Immature natural killer cell (primary cell): ENCODE measurements at regions not wholly inside any gene's neighbourhood (a gene's known extent, or its start where the extent isn't known, plus 50 kb on each side); places are given as distances from the start of the nearest gene placed in this dataset.

ENCODE experiments used
- DNase-seq, 3 donors: peaks; one replicate each; pipeline ENCODE4 v3.0.0; 2022; ENCODE audit warnings: mixed read lengths in 1 of 3
- H3K27ac Mint-ChIP-seq, 6 donors: one replicate each; pipeline ENCODE4 v1.8.0; 2020; ENCODE audit warnings: mixed read lengths in 6 of 6, mild to moderate bottlenecking in 5 of 6, inconsistent platforms in 4 of 6, moderate library complexity in 3 of 6
- H3K27me3 Mint-ChIP-seq, 3 donors: one replicate each; pipeline ENCODE4 v1.8.0; 2020 to 2021; ENCODE audit warnings: low read depth in 3 of 3, mild to moderate bottlenecking in 3 of 3, mixed read lengths in 3 of 3, moderate library complexity in 3 of 3, inconsistent platforms in 1 of 3
- H3K36me3 Mint-ChIP-seq, 3 donors: one replicate each; pipeline ENCODE4 v1.8.0; 2020; ENCODE audit warnings: mixed read lengths in 3 of 3, inconsistent platforms in 2 of 3, mild to moderate bottlenecking in 2 of 3
- H3K4me1 Mint-ChIP-seq, 2 donors: one replicate each; pipeline ENCODE4 v1.8.0; 2020; ENCODE audit warnings: inconsistent platforms in 2 of 2, mild to moderate bottlenecking in 2 of 2, mixed read lengths in 2 of 2, moderate library complexity in 1 of 2
- H3K4me3 Mint-ChIP-seq, 5 donors: one replicate each; pipeline ENCODE4 v1.8.0; 2020; ENCODE audit warnings: mild to moderate bottlenecking in 5 of 5, mixed read lengths in 5 of 5, inconsistent platforms in 3 of 5, moderate library complexity in 3 of 5
- H3K9me3 Mint-ChIP-seq, 6 donors: one replicate each; pipeline ENCODE4 v1.8.0; 2020; ENCODE audit warnings: mild to moderate bottlenecking in 6 of 6, mixed read lengths in 6 of 6, inconsistent platforms in 4 of 6, moderate library complexity in 3 of 6

DNA sequence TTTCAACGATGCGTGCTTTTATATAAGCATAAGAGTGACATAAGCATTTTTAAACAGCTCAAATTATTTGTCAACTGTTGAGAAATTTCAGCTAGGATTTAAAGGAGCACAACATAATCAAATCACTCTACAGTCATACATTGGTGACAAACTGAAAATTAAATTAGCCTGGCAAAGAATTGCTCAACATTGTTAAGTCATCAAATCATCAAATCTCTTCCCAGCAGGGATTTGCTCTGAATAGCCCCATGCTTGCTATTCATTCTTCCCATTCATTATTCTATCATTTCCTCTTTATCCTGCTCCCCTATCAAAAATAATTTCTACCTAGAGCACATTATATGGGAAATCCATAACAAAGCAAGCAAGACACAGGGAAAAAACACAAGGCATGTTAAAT is 198.7 kb upstream of the LUZP2 start:
- Mint-ChIP-seq H3K27ac (no peak overlapping the region), H3K9me3 (no peaks in the 10 kb centered on the region), H3K27me3 (peaks cover 0 to 2% (median 0%) of the 10 kb centered on the region in 3 donors), H3K36me3 (peaks cover 0 to 4% (median 0%) of the 10 kb centered on the region in 3 donors), H3K4me1 (peaks cover 8 to 15% of the 10 kb centered on the region in 2 donors), H3K4me3 (no peak overlapping the region)
- no peak for DNase-seq

DNA sequence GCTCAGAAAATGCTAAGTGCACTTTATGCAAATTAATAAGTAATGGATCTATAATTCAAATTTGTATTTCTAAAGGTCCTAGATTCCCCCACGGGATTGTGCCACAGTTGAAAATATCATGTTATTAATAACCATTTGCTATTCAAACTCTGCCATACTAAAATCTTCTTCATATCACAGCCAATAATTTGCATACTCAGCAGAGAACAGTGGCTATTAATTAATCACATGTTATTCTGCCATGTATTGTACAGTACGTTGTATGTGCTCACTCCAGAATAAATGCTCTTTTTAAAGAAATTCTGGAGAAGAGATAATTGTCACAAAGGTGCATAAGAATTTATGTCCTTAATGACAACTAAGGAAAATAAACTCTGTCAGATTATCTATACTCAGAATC is 184.9 kb upstream of the LUZP2 start:
- H3K4me1 Mint-ChIP-seq = peaks cover 29 to 49% of the 10 kb centered on the region in 2 donors
- no peak for DNase-seq
- peak overlapping the region; percentile 32 to 85 (median 67) for H3K4me3 Mint-ChIP-seq
- H3K9me3 Mint-ChIP-seq = peaks cover 10 to 27% (median 17%) of the 10 kb centered on the region in 6 donors
- H3K36me3 Mint-ChIP-seq = peaks cover 0 to 33% (median 19%) of the 10 kb centered on the region in 3 donors
- H3K27me3 Mint-ChIP-seq = peaks cover 0 to 2% (median 0%) of the 10 kb centered on the region in 3 donors
- H3K27ac Mint-ChIP-seq = peak overlapping the region; percentile 82 to 90 (median 85)

DNA sequence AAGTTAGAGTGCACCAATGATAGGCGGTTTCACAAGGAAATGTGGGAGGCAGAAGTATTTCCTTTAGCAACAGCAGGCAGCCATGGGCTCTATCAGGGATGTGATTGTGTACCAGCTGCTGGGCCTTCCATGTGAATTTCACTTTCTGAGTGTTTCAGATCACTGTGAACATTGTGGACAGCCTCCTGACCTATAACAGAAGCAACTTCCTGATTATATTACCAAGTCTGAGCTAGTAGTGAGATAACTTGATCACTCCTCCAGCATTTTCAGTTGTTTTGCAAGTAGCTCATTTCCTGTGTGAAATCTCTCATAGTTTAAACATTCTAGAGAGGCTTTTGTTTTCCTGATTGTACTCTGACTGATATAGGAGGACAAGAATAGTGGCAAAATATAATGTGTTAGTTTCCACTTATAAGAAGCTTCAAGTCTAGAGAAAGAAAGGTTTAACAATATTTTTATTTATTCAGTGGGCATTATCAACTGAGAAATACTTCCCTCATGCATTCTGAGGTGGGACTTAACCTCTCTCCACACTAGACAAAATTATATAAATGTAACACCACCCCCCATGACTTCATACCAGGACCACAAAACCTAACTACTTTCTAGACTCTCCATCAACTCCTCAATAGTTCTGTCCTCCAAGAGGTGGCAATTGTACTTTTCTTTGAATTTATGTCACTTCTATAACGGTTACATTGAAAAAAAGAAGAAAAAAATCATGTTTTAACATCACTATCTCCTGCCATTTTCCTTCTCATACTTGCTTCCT is 184.2 kb upstream of the LUZP2 start:
- Mint-ChIP-seq H3K27me3 (peaks cover 0 to 2% (median 0%) of the 10 kb centered on the region in 3 donors), H3K27ac (peak overlapping the region; percentile 82 to 90 (median 85)), H3K4me1 (peaks cover 29 to 49% of the 10 kb centered on the region in 2 donors), H3K36me3 (peaks cover 2 to 40% (median 26%) of the 10 kb centered on the region in 3 donors), H3K4me3 (peak overlapping the region; percentile 32 to 85 (median 67)), H3K9me3 (peaks cover 15 to 33% (median 24%) of the 10 kb centered on the region in 6 donors)
- peak; percentile 59 to 67 (median 65) for DNase-seq

DNA sequence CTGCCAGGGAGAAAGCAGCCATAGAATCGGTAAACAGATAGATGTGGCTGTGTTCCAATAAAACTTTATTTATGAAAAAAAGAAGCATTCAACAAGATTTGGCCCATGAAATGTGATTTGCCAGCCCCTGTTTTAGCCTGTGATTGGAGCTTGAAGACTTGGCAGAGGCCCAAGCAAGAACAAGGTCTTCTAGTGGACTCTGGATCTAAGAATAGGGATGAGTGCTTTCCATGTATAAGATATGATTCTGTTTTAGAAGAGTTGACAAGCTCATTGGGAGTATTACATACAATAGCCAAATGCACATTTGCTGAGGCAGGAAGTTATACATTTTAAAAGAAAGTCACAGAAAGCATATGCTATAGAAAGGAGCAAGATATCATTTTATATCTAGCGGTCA is 175.6 kb upstream of the LUZP2 start:
- peaks cover 6 to 19% of the 10 kb centered on the region in 2 donors for H3K4me1 Mint-ChIP-seq
- H3K36me3 Mint-ChIP-seq = peaks cover 10 to 29% (median 20%) of the 10 kb centered on the region in 3 donors
- peaks cover 0 to 2% (median 0%) of the 10 kb centered on the region in 3 donors for H3K27me3 Mint-ChIP-seq
- no peak overlapping the region for H3K27ac Mint-ChIP-seq
- no peak overlapping the region for H3K4me3 Mint-ChIP-seq
- no peak for DNase-seq
- H3K9me3 Mint-ChIP-seq = peaks cover 6 to 35% (median 16%) of the 10 kb centered on the region in 6 donors

DNA sequence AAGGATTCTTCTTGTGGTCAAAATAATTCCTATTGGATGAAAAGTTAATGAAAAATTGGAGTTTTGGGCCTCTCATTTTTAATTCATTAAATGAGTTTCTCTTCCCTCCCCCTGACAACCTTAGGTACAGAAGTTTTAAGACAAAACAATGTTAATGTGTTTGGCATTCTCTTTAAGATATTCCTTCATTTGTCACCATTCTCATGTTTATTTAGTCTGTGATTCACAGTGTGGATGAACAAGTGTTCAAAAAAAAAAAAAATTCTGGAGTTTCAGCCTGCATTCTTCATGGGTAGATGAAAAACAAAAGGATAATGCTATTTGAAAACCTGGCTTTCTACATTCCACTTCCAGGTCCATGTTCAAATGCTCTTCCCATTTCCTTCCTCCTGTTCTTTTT is 172.6 kb upstream of the LUZP2 start:
- peaks cover 0 to 10% (median 3%) of the 10 kb centered on the region in 3 donors for H3K36me3 Mint-ChIP-seq
- H3K4me1 Mint-ChIP-seq = peaks cover 6 to 19% of the 10 kb centered on the region in 2 donors
- H3K27me3 Mint-ChIP-seq = peaks cover 0 to 2% (median 0%) of the 10 kb centered on the region in 3 donors
- H3K4me3 Mint-ChIP-seq = no peak overlapping the region
- peaks cover 0 to 6% (median 0%) of the 10 kb centered on the region in 6 donors for H3K9me3 Mint-ChIP-seq
- no peak overlapping the region for H3K27ac Mint-ChIP-seq
- DNase-seq = no peak

DNA sequence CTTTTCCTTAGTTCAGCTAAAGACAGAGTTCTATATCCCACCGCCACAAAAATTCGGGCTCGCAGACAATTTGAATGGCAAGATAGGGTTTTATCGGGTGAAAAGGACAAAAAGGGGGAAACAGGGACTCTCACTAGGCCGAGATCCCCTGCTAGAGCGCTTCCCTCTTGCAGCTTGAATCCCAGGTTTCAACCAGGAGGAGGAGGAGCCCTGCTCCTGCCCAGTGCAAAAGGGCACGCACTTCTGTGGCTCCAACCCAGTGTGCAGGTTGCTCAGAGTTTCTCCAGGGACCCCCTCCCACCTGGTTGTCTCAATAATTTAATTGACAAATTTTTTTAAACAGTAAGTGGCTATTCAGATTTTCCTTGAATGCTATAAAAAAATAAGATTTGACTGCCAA is 152.6 kb upstream of the LUZP2 start:
- no peak overlapping the region for H3K4me3 Mint-ChIP-seq
- H3K4me1 Mint-ChIP-seq = no peaks in the 10 kb centered on the region
- DNase-seq = no peak
- H3K36me3 Mint-ChIP-seq = no peaks in the 10 kb centered on the region
- no peak overlapping the region for H3K27ac Mint-ChIP-seq
- H3K27me3 Mint-ChIP-seq = peaks cover 0 to 4% (median 3%) of the 10 kb centered on the region in 3 donors
- H3K9me3 Mint-ChIP-seq = no peaks in the 10 kb centered on the region

DNA sequence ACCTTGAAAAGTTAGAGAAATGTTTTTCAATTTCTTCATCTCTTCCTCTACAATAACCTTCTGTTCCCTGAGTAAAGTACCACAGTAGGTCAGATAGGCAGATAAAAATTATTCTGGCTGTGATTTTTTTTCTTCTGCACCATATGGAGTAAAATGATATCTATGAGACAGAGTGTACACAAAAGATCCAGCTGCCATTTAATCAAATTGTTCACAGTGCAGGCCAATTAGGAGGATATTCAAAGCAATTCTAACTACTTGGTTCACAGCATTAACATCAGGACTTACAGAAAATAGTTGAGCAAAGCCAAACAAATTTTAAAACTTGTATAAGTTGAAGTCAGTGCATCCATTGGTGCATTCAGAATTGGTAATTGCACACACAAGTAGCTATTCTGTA is 147.9 kb upstream of the LUZP2 start:
- H3K27me3 Mint-ChIP-seq = peaks cover 0 to 3% (median 2%) of the 10 kb centered on the region in 3 donors
- DNase-seq = no peak
- no peak overlapping the region for H3K4me3 Mint-ChIP-seq
- peaks cover 0 to 15% (median 2%) of the 10 kb centered on the region in 3 donors for H3K36me3 Mint-ChIP-seq
- H3K27ac Mint-ChIP-seq = no peak overlapping the region
- H3K4me1 Mint-ChIP-seq = no peaks in the 10 kb centered on the region
- peaks cover 0 to 10% (median 3%) of the 10 kb centered on the region in 6 donors for H3K9me3 Mint-ChIP-seq

DNA sequence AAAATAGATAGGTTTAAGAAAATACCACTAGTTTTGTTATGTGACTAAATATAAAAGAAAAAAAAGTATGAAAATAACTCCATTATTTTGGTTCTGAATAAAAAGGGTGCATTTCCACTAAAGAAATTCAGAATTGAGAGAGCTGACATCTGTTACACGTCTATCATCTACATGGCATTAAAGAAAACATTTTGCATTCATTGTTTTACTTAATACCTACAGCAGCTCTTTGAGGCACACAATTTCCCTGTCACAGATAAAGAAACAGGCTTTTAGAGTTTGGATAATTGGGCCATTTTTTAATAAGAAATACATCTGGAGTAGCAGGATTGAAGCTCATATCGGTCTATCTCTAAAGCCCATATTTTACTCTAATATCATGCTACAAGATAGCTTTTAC is 145.7 kb upstream of the LUZP2 start:
- peaks cover 0 to 11% (median 3%) of the 10 kb centered on the region in 6 donors for H3K9me3 Mint-ChIP-seq
- peaks cover 0 to 16% (median 3%) of the 10 kb centered on the region in 3 donors for H3K36me3 Mint-ChIP-seq
- DNase-seq = no peak
- H3K4me1 Mint-ChIP-seq = no peaks in the 10 kb centered on the region
- peaks cover 2 to 3% (median 3%) of the 10 kb centered on the region in 3 donors for H3K27me3 Mint-ChIP-seq
- H3K4me3 Mint-ChIP-seq = no peak overlapping the region
- H3K27ac Mint-ChIP-seq = no peak overlapping the region

DNA sequence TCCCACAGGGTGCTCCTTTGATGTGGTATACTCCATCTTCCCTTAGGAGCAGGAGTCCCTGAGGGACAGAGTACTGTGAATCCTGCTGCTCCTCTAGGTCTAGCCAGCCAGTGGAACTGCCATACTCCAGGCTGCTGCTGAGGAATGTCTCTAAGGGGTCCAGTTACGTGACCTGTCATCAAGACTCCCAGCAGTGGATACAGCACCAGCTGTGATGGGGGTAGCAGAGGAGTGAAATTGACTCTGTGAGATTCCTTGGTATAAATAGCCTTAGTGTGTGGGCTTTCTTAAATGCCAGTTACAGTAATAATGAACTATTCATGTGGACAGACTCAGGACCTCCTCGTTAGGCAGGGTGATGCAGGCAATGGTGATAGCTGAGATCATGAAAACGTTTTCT is 140.4 kb upstream of the LUZP2 start:
- Mint-ChIP-seq H3K36me3 (peaks cover 3 to 16% (median 7%) of the 10 kb centered on the region in 3 donors), H3K4me3 (no peak overlapping the region), H3K9me3 (peaks cover 0 to 11% (median 3%) of the 10 kb centered on the region in 6 donors), H3K27ac (no peak overlapping the region), H3K27me3 (peaks cover 0 to 3% (median 0%) of the 10 kb centered on the region in 3 donors), H3K4me1 (peaks cover 20 to 25% of the 10 kb centered on the region in 2 donors)
- no peak for DNase-seq

DNA sequence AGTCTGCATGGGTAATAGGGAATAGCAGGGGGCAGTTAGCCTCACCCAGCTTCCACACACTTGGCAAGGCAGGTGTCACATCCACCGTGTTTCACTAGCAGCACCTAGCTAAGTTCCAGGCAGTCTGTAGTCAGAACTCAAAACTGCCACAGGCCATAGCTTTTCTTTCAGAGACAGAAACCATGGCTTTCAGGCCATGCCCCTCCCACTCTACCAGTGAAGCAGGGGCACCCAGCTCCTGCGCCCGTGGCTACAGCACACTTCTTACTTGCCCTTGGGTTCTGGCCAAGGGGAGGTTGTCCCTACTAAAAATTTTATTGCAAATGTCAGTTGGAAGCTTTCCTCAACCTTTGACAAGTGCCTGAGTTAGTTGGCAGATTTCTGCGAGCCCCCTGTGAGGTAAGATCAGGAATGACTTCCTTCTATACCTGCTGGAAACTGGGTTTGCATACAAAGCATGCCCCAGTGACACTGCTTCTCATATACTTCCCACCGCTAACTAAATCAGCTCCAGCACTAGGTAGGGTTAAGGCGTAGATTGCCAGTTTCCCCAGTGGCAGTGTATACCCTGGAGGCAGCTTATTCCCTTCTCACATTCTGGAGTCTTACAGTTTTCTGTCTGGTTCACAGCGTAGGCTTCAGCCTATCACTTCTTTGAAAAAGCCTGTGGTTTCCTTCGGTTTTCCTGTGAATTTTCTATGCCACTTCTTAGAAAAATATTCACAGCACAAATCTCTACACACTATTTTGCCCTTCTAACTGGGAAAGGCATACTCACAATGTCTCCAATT is 139.0 kb upstream of the LUZP2 start:
- Mint-ChIP-seq H3K27ac (peak overlapping the region in 4 of 6 donors; percentile 40 to 65 (median 49)), H3K4me1 (peaks cover 20 to 25% of the 10 kb centered on the region in 2 donors), H3K36me3 (peaks cover 7 to 16% (median 7%) of the 10 kb centered on the region in 3 donors), H3K9me3 (peaks cover 2 to 15% (median 5%) of the 10 kb centered on the region in 6 donors), H3K4me3 (peak overlapping the region; percentile 54 to 78 (median 73)), H3K27me3 (peaks cover 0 to 3% (median 0%) of the 10 kb centered on the region in 3 donors)
- peak in 2 of 3 donors; percentile 2 to 5 for DNase-seq

DNA sequence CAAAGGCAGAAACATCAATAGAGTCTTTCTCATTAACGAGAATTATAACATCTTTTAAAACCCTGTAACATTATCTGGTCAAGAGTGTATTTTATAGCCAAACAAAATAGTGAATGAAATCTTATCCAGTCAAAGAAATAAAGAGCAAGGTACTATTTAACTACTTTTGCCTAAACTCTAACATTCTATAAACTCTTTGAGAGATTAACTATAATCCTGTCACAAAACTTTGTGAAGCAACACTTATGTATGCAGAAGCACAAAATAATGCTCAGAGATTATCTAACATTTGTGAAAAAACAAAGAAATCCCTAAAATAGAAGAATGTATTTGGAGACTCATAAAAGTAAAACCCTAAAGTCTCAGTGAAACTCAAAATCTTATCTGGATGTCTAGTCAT is 124.4 kb upstream of the LUZP2 start:
- Mint-ChIP-seq H3K4me1 (no peaks in the 10 kb centered on the region), H3K27ac (no peak overlapping the region), H3K9me3 (no peaks in the 10 kb centered on the region), H3K27me3 (peaks cover 0 to 2% (median 0%) of the 10 kb centered on the region in 3 donors), H3K36me3 (no peaks in the 10 kb centered on the region), H3K4me3 (no peak overlapping the region)
- DNase-seq = no peak

DNA sequence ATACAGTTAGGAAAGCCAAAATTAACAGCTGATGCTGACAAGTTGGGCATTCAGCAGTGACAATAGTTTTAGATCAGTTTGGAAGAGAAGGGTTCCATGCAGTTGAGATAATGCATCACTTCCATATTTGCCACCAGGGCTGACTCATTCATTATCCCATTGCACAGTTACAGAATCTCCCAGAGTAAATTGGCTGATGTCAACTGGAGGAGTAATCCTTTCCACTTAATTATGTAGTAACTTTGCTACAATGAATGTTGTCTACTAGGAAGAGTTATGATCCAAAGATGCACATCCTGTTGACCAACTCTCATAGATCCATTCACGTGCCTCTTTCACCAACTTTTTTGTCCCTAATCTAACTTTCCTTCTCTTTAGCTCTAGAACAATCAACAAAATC is 123.3 kb upstream of the LUZP2 start:
- no peak overlapping the region for H3K27ac Mint-ChIP-seq
- no peaks in the 10 kb centered on the region for H3K4me1 Mint-ChIP-seq
- H3K9me3 Mint-ChIP-seq = no peaks in the 10 kb centered on the region
- H3K4me3 Mint-ChIP-seq = no peak overlapping the region
- H3K27me3 Mint-ChIP-seq = peaks cover 0 to 2% (median 2%) of the 10 kb centered on the region in 3 donors
- no peaks in the 10 kb centered on the region for H3K36me3 Mint-ChIP-seq
- no peak for DNase-seq

DNA sequence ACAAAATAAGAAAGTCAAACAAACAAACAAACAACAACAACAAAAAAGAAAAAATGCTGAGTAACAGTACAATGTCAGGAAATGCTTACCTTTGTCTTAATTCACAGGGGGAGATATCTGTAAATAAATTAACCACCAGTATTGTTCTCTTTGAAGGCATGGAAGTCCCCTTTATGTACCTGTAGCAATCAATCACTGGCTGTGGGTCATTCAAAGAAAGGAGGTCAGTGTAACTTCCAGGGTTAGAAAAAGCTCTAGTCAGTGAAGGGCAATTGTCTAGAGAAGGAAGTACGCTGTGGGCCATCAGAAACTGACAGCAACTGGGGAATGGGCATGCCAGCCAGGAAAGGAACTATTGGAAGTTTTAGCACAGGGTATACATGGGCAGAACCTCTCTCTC is 121.5 kb upstream of the LUZP2 start:
- no peaks in the 10 kb centered on the region for H3K4me1 Mint-ChIP-seq
- no peak for DNase-seq
- H3K27me3 Mint-ChIP-seq = peaks cover 0 to 3% (median 2%) of the 10 kb centered on the region in 3 donors
- H3K9me3 Mint-ChIP-seq = no peaks in the 10 kb centered on the region
- H3K36me3 Mint-ChIP-seq = no peaks in the 10 kb centered on the region
- H3K4me3 Mint-ChIP-seq = no peak overlapping the region
- H3K27ac Mint-ChIP-seq = no peak overlapping the region

DNA sequence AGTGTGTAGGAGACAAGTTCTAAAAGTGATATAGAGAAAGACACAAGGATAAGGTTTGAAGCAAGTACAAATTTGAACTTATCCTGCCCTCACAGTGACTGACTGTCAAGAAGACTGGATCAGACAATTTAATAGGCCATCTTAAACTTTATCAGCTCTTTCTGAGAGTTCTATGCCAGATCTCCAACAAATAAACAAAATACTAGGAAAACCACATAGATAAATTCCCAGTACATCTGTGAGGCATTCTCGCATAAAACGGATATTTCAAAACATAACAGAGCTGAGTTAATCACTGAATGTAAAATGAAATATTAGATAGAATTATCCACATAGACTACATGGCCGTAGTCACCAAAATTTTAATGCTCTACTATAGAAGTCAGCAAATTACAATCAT is 120.9 kb upstream of the LUZP2 start:
- Mint-ChIP-seq H3K9me3 (no peaks in the 10 kb centered on the region), H3K36me3 (no peaks in the 10 kb centered on the region), H3K27me3 (peaks cover 0 to 3% (median 2%) of the 10 kb centered on the region in 3 donors), H3K4me1 (no peaks in the 10 kb centered on the region), H3K27ac (no peak overlapping the region), H3K4me3 (no peak overlapping the region)
- no peak for DNase-seq
